ENCODE measurements at regions not wholly inside any gene's neighbourhood (a gene's known extent, or its start where the extent isn't known, plus 50 kb on each side); places are given as distances from the start of the nearest gene placed in this dataset.

- H3K36me3 ChIP-seq: no peaks in the 10 kb centered on the region
- H3K4me1 ChIP-seq: no peaks in the 10 kb centered on the region
- DNase-seq: peak; percentile 46
- intact Hi-C loops (cut with DNase I): no loop called here
- no peaks in the 10 kb centered on the region for H3K9me3 ChIP-seq
- no peak overlapping the region for H3K4me3 ChIP-seq
- H3K27me3 ChIP-seq: peaks cover 5 to 76% (median 40%) of the 10 kb centered on the region in 3 donors
- no peak overlapping the region for H3K27ac ChIP-seq
- WGBS, 2 donors: 78% methylated on average over 18 of the region's 18 CpGs
- TF ChIP-seq POLR2A (IDR thresholded peaks at IDR 0.05) (no peak), POLR2AphosphoS5 (IDR thresholded peaks at IDR 0.05) (no peak), EP300 (IDR thresholded peaks at IDR 0.05) (no peak)
- TF ChIP-seq, protein P1, sequence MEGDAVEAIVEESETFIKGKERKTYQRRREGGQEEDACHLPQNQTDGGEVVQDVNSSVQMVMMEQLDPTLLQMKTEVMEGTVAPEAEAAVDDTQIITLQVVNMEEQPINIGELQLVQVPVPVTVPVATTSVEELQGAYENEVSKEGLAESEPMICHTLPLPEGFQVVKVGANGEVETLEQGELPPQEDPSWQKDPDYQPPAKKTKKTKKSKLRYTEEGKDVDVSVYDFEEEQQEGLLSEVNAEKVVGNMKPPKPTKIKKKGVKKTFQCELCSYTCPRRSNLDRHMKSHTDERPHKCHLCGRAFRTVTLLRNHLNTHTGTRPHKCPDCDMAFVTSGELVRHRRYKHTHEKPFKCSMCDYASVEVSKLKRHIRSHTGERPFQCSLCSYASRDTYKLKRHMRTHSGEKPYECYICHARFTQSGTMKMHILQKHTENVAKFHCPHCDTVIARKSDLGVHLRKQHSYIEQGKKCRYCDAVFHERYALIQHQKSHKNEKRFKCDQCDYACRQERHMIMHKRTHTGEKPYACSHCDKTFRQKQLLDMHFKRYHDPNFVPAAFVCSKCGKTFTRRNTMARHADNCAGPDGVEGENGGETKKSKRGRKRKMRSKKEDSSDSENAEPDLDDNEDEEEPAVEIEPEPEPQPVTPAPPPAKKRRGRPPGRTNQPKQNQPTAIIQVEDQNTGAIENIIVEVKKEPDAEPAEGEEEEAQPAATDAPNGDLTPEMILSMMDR (IDR thresholded peaks at IDR 0.05): no peak
Measured at GRCh38 chr4:1534095-1534872, 128.0 kb upstream of the NKX1-1 start.

DNA sequence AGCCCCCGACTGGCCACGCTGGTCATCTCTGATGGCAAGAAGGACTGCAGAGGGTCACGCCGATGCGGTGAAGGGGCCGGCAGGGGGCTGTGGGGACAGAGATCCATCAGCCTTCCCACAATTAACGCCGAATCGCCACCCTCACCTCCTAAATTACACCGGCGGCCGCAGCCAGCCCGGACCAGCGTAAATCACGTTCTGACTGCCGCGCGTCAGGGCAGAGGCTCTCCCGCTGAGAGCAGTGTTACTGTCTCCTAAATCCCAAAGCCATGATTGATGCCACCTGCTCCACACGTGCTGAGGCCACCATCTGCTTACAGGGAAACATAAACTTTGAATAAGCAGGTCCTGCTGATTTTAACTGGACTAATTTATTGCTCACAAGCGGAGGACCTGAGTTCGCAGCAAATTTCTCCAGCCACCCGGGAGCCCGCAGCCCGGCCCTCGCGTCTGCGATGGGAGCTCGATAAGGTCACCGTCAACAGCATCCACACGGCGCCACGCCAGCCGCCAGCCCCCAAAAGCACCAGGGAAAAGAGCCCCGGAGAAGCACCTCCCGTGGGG lies 127.3 kb upstream of the NKX1-1 start:
- Histone ChIP-seq H3K4me3 (no peak overlapping the region), H3K27me3 (peaks cover 5 to 78% (median 42%) of the 10 kb centered on the region in 3 donors), H3K4me1 (no peaks in the 10 kb centered on the region), H3K36me3 (no peaks in the 10 kb centered on the region), H3K9me3 (no peaks in the 10 kb centered on the region), H3K27ac (no peak overlapping the region)
- WGBS, 2 donors: 54 to 78% methylated on average over 36 of the region's 36 CpGs
- no peak for TF ChIP-seq POLR2AphosphoS5 (IDR thresholded peaks at IDR 0.05)
- TF ChIP-seq, protein P1 (IDR thresholded peaks at IDR 0.05): no peak
- no peak for TF ChIP-seq POLR2A (IDR thresholded peaks at IDR 0.05)
- TF ChIP-seq EP300 (IDR thresholded peaks at IDR 0.05): no peak
- no peak for DNase-seq
- intact Hi-C loops (cut with DNase I): no loop called here

- intact Hi-C loops (cut with DNase I): no loop called here
- Histone ChIP-seq H3K9me3 (no peaks in the 10 kb centered on the region), H3K36me3 (no peaks in the 10 kb centered on the region), H3K4me1 (no peaks in the 10 kb centered on the region), H3K4me3 (no peak overlapping the region), H3K27me3 (peaks cover 5 to 80% (median 45%) of the 10 kb centered on the region in 3 donors), H3K27ac (no peak overlapping the region)
- no peak for DNase-seq
- 88% methylated on average over 44 of the region's 44 CpGs for WGBS, 2 donors
- TF ChIP-seq EP300 (IDR thresholded peaks at IDR 0.05) (no peak), POLR2A (IDR thresholded peaks at IDR 0.05) (no peak), POLR2AphosphoS5 (IDR thresholded peaks at IDR 0.05) (no peak)
- TF ChIP-seq, protein P1 (IDR thresholded peaks at IDR 0.05): no peak
Measured at GRCh38 chr4:1532549-1533395, 126.5 kb upstream of the NKX1-1 start.

GRCh38 chr4:1531683-1532548 lies 125.7 kb upstream of the NKX1-1 start:
- intact Hi-C loops (cut with DNase I): no loop called here
- Histone ChIP-seq H3K4me1 (no peaks in the 10 kb centered on the region), H3K27me3 (peaks cover 5 to 72% (median 39%) of the 10 kb centered on the region in 3 donors), H3K27ac (no peak overlapping the region), H3K9me3 (no peaks in the 10 kb centered on the region), H3K4me3 (no peak overlapping the region), H3K36me3 (no peaks in the 10 kb centered on the region)
- no peak for TF ChIP-seq EP300 (IDR thresholded peaks at IDR 0.05)
- TF ChIP-seq, protein P1 (IDR thresholded peaks at IDR 0.05): no peak
- no peak for TF ChIP-seq POLR2AphosphoS5 (IDR thresholded peaks at IDR 0.05)
- no peak for TF ChIP-seq POLR2A (IDR thresholded peaks at IDR 0.05)
- peak; percentile 56 for DNase-seq
- 70 to 87% methylated on average over 22 of the region's 22 CpGs for WGBS, 2 donors
